ENCODE measurements at regions not wholly inside any gene's neighbourhood (a gene's known extent, or its start where the extent isn't known, plus 50 kb on each side); places are given as distances from the start of the nearest gene placed in this dataset.

DNA sequence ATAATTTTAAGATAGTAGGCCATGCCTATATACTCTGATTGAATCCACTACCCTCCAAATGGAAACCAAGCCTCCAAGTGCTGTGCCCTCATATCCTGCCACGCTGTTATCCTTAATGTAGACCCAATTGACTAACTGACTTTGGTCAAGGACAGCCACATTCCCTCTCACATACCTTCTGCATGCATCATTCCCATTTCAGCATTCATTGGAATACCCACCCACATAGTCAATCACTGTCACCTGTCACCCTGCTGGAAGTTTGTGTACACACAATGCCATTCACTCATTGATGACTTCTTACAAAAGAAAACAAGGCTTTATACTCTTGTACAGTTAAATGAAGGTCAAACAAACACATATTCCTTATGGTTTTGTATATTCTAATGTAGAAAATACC is 221.1 kb upstream of the PBX1 start:
- no peaks in the 10 kb centered on the region for H3K9me3 ChIP-seq (ENCODE audit: control insufficient read depth in 1 of 2, insufficient read depth in 1 of 2, low read depth in 1 of 2, low read length in 2 of 2)
- no peak overlapping the region for H3K27ac ChIP-seq (ENCODE audit: low read depth, low read length)
- intact Hi-C loops (cut with micrococcal nuclease) = no loop called here
- no peaks in the 10 kb centered on the region for H3K27me3 ChIP-seq (ENCODE audit: insufficient read depth, low read length)
- H3K79me2 ChIP-seq (ENCODE audit: insufficient read depth, low read length) = no peaks in the 10 kb centered on the region
- H3K4me1 ChIP-seq (ENCODE audit: control insufficient read depth in 1 of 2, insufficient read depth in 2 of 2, low read length in 2 of 2) = peaks cover 0 to 3% of the 10 kb centered on the region in 2 experiments; a peak in 1 of 4 replicates
- TF ChIP-seq, protein P1, sequence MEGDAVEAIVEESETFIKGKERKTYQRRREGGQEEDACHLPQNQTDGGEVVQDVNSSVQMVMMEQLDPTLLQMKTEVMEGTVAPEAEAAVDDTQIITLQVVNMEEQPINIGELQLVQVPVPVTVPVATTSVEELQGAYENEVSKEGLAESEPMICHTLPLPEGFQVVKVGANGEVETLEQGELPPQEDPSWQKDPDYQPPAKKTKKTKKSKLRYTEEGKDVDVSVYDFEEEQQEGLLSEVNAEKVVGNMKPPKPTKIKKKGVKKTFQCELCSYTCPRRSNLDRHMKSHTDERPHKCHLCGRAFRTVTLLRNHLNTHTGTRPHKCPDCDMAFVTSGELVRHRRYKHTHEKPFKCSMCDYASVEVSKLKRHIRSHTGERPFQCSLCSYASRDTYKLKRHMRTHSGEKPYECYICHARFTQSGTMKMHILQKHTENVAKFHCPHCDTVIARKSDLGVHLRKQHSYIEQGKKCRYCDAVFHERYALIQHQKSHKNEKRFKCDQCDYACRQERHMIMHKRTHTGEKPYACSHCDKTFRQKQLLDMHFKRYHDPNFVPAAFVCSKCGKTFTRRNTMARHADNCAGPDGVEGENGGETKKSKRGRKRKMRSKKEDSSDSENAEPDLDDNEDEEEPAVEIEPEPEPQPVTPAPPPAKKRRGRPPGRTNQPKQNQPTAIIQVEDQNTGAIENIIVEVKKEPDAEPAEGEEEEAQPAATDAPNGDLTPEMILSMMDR (IDR thresholded peaks at IDR 0.05 in 2 of 3, conservative IDR thresholded peaks at IDR 0.05 in 1 of 3; ENCODE audit: borderline replicate concordance in 1 of 3, insufficient read depth in 1 of 3, low read depth in 2 of 3, low read length in 2 of 3) = no peak
- TF ChIP-seq SRF (IDR thresholded peaks at IDR 0.05; ENCODE audit: low read depth) (no peak), SIN3A (IDR thresholded peaks at IDR 0.05; ENCODE audit: low read depth) (no peak), RAD21 (IDR thresholded peaks at IDR 0.05; ENCODE audit: low read depth) (no peak), ZFX (IDR thresholded peaks at IDR 0.05) (no peak), ELF1 (IDR thresholded peaks at IDR 0.05; ENCODE audit: borderline replicate concordance, low read depth) (no peak), EGR1 (IDR thresholded peaks at IDR 0.05; ENCODE audit: low read depth) (no peak)
- no peak overlapping the region for H3K9ac ChIP-seq (ENCODE audit: low read length)
- no peaks in the 10 kb centered on the region for H4K20me1 ChIP-seq (ENCODE audit: insufficient read depth)
- no TSS peak for BruUV-seq (replicated peaks)
- H3K4me3 ChIP-seq (replicated peaks in 1 of 2; ENCODE audit: low read depth in 1 of 2, low read length in 2 of 2) = no peak overlapping the region
- peak; percentile 50; the same call in 1 of the 2 replicates for ATAC-seq
- H3K36me3 ChIP-seq (ENCODE audit: control insufficient read depth in 1 of 2, insufficient read depth in 2 of 2, low read length in 2 of 2) = no peaks in the 10 kb centered on the region
- H3K4me2 ChIP-seq (ENCODE audit: low read length) = 0 out of 2 replicates have a peak overlapping the region, but pooled peaks have one; percentile 7
- H3K9me2 ChIP-seq (ENCODE audit: insufficient read depth) = no peaks in the 10 kb centered on the region
- DNase-seq (ENCODE audit: low read depth, low spot score) = peak; percentile 4
- ChIA-PET CTCF (no interaction called here), POLR2A (no interaction called here), RAD21 (ENCODE audit: low non-redundant PET in 1 of 2, low total read pairs in 2 of 2, uncharacterized antibody in 2 of 2, unreplicated experiment in 2 of 2) (no interaction called here)
- no peak overlapping the region for H2AFZ ChIP-seq (ENCODE audit: low read depth, low read length, poor library complexity, severe bottlenecking)

DNA sequence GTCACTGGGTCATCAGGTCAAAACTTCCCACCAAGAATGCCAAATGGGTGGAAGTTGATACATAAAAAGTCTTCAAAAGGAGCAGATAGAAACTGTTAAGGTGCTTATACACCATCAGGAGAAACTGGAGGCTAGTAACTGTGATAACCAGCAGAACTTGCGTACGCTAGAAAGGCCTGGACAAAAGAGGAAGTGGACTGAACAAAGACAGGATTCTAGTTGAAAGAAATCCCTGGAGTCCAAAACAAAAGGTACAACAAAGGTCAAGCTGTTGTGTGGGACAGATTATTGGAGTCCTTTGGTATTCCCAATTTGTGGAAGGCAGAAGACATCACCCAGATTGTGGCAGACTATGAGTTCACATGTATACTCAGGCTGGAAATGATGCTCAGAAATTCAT is 215.8 kb upstream of the PBX1 start:
- ATAC-seq = no peak
- no peak overlapping the region for H3K27ac ChIP-seq (ENCODE audit: low read depth, low read length)
- no peak overlapping the region for H2AFZ ChIP-seq (ENCODE audit: low read depth, low read length, poor library complexity, severe bottlenecking)
- no peaks in the 10 kb centered on the region for H3K9me3 ChIP-seq (ENCODE audit: control insufficient read depth in 1 of 2, insufficient read depth in 1 of 2, low read depth in 1 of 2, low read length in 2 of 2)
- ChIA-PET POLR2A (no interaction called here), RAD21 (ENCODE audit: low non-redundant PET in 1 of 2, low total read pairs in 2 of 2, uncharacterized antibody in 2 of 2, unreplicated experiment in 2 of 2) (no interaction called here), CTCF (no interaction called here)
- H3K27me3 ChIP-seq (ENCODE audit: insufficient read depth, low read length) = no peaks in the 10 kb centered on the region
- H3K79me2 ChIP-seq (ENCODE audit: insufficient read depth, low read length) = no peaks in the 10 kb centered on the region
- H3K9me2 ChIP-seq (ENCODE audit: insufficient read depth) = no peaks in the 10 kb centered on the region
- H3K36me3 ChIP-seq (ENCODE audit: control insufficient read depth in 1 of 2, insufficient read depth in 2 of 2, low read length in 2 of 2) = no peaks in the 10 kb centered on the region
- no peak for DNase-seq (ENCODE audit: low read depth, low spot score)
- H3K4me2 ChIP-seq (ENCODE audit: low read length) = no peak overlapping the region
- H3K9ac ChIP-seq (ENCODE audit: low read length) = no peak overlapping the region
- intact Hi-C loops (cut with micrococcal nuclease) = no loop called here
- TF ChIP-seq CBX3 (IDR thresholded peaks at IDR 0.05; ENCODE audit: low read depth) = no peak
- TF ChIP-seq YY1 (IDR thresholded peaks at IDR 0.05; ENCODE audit: extremely low read depth, insufficient replicate concordance, low read depth, low read length) = no peak
- no TSS peak for BruUV-seq (replicated peaks)
- no peaks in the 10 kb centered on the region for H3K4me1 ChIP-seq (ENCODE audit: control insufficient read depth in 1 of 2, insufficient read depth in 2 of 2, low read length in 2 of 2)
- H3K4me3 ChIP-seq (replicated peaks in 1 of 2; ENCODE audit: low read depth in 1 of 2, low read length in 2 of 2) = no peak overlapping the region
- no peaks in the 10 kb centered on the region for H4K20me1 ChIP-seq (ENCODE audit: insufficient read depth)

Data from HCT116 (cell line).